Natural killer cell (primary cell): ENCODE measurements at regions not wholly inside any gene's neighbourhood (a gene's known extent, or its start where the extent isn't known, plus 50 kb on each side); places are given as distances from the start of the nearest gene placed in this dataset.

Source experiments
- ATAC-seq, 3 donors: fragments of 150-1000 bp in 2 of 3; fragments of 200-7000 bp in 1 of 3; cut with Tn5 transposase; 1 replicate in 1 of 3; 2 replicates in 2 of 3; pipeline ENCODE4 v1.10.0; 2021; ENCODE audit warnings: mild to moderate bottlenecking in 2 of 3, moderate library complexity in 2 of 3
- DNase-seq, 2 donors: peaks; one replicate each; pipeline versions ENCODE4 v3.0.0 to v3.0.0-alpha.2; 2013 to 2021; ENCODE audit warnings: mixed read lengths in 1 of 2
- H3K27ac ChIP-seq: one replicate; pipeline ENCODE4 v1.5.1; 2013; ENCODE audit warnings: mild to moderate bottlenecking, low read length
- H3K27me3 ChIP-seq: one replicate; pipeline ENCODE4 v1.6.1; 2013; ENCODE audit warnings: low read length; ENCODE audit not compliant: control insufficient read depth, insufficient read depth
- H3K36me3 ChIP-seq: one replicate; pipeline ENCODE4 v1.6.1; 2013; ENCODE audit warnings: low read length; ENCODE audit not compliant: control insufficient read depth, insufficient read depth
- H3K4me1 ChIP-seq: one replicate; pipeline ENCODE4 v1.6.1; 2013; ENCODE audit warnings: low read length; ENCODE audit not compliant: control insufficient read depth, insufficient read depth
- H3K4me3 ChIP-seq: one replicate; pipeline ENCODE4 v1.5.1; 2013; ENCODE audit warnings: low read length
- H3K9me3 ChIP-seq: one replicate; pipeline ENCODE4 v1.6.1; 2013; ENCODE audit warnings: low read length; ENCODE audit not compliant: control insufficient read depth, insufficient read depth
- H3K27ac Mint-ChIP-seq, 2 donors: one replicate each; pipeline ENCODE4 v1.8.0; 2022; ENCODE audit warnings: mild to moderate bottlenecking in 2 of 2, mixed read lengths in 2 of 2, moderate library complexity in 1 of 2
- H3K27me3 Mint-ChIP-seq, 2 donors: one replicate each; pipeline ENCODE4 v1.8.0; 2022; ENCODE audit warnings: low read depth in 2 of 2, mixed read lengths in 2 of 2
- H3K36me3 Mint-ChIP-seq: one replicate; pipeline ENCODE4 v1.8.0; 2022; ENCODE audit warnings: mixed read lengths
- H3K4me1 Mint-ChIP-seq, 2 donors: one replicate each; pipeline ENCODE4 v1.8.0; 2022; ENCODE audit warnings: mixed read lengths in 2 of 2
- H3K4me3 Mint-ChIP-seq: one replicate; pipeline ENCODE4 v1.8.0; 2022; ENCODE audit warnings: mild to moderate bottlenecking, moderate library complexity, mixed read lengths
- H3K9me3 Mint-ChIP-seq, 2 donors: one replicate each; pipeline ENCODE4 v1.8.0; 2022; ENCODE audit warnings: mixed read lengths in 2 of 2
- CTCF ChIP-seq: fragments of 200-600 bp; IDR thresholded peaks from one replicate; pipeline ENCODE4 v1.8.0; 2022; ENCODE audit warnings: antibody characterized with exemption
- WGBS: methylation state at CpG from one replicate; pipeline ENCODE4 v1.1.7; 2013; ENCODE audit warnings: missing lambda C conversion rate; ENCODE audit not compliant: insufficient coverage; 5-methylcytosine and 5-hydroxymethylcytosine counted together
- intact Hi-C: fragments of 100-400 bp; cut with micrococcal nuclease; formaldehyde crosslinking; loops from one replicate; pipeline ENCODE4 v1.14.2; 2022

- no peaks in the 10 kb centered on the region for H3K9me3 ChIP-seq
- no peak for TF ChIP-seq CTCF
- H3K4me3 Mint-ChIP-seq: peak overlapping the region; percentile 71
- peaks cover 4 to 5% of the 10 kb centered on the region in 2 donors for H3K9me3 Mint-ChIP-seq
- 44% methylated on average over 4 of the region's 4 CpGs for WGBS
- peaks cover 84% of the 10 kb centered on the region in 2 donors for H3K4me1 Mint-ChIP-seq
- DNase-seq (no peak), ATAC-seq (peak; percentile 21 to 69 (median 42))
- peaks cover 64% of the 10 kb centered on the region for H3K4me1 ChIP-seq
- intact Hi-C loops: loop anchor here (10.0 kb wide), 1 partner anchor 706 kb away; no protein-coding TSS in a partner anchor
- no peaks in the 10 kb centered on the region for H3K27me3 Mint-ChIP-seq
- H3K27me3 ChIP-seq: no peaks in the 10 kb centered on the region
- H3K27ac Mint-ChIP-seq: peak overlapping the region; percentile 89 to 97
- H3K27ac ChIP-seq: no peak overlapping the region
- H3K36me3 Mint-ChIP-seq: no peaks in the 10 kb centered on the region
- H3K4me3 ChIP-seq: no peak overlapping the region
- H3K36me3 ChIP-seq: no peaks in the 10 kb centered on the region
Measured at GRCh38 chr6:137970368-137970767, 103.3 kb downstream of the TNFAIP3 start.

GRCh38 chr6:137973201-137973600, 106.1 kb downstream of the TNFAIP3 start:
- H3K36me3 ChIP-seq: no peaks in the 10 kb centered on the region
- TF ChIP-seq CTCF: no peak
- no peaks in the 10 kb centered on the region for H3K9me3 ChIP-seq
- no peaks in the 10 kb centered on the region for H3K27me3 Mint-ChIP-seq
- no peak for ATAC-seq
- H3K4me3 ChIP-seq: no peak overlapping the region
- WGBS: 96% methylated on average over 4 of the region's 4 CpGs
- DNase-seq: no peak
- no peak overlapping the region for H3K27ac ChIP-seq
- H3K36me3 Mint-ChIP-seq: no peaks in the 10 kb centered on the region
- H3K27ac Mint-ChIP-seq: peak overlapping the region; percentile 87 to 97
- no peaks in the 10 kb centered on the region for H3K27me3 ChIP-seq
- peak overlapping the region; percentile 79 for H3K4me3 Mint-ChIP-seq
- peaks cover 3 to 4% of the 10 kb centered on the region in 2 donors for H3K9me3 Mint-ChIP-seq
- intact Hi-C loops: loop anchor here (10.0 kb wide), 1 partner anchor 708 kb away; no protein-coding TSS in a partner anchor
- peaks cover 72% of the 10 kb centered on the region for H3K4me1 ChIP-seq
- H3K4me1 Mint-ChIP-seq: peaks cover 86 to 94% of the 10 kb centered on the region in 2 donors

- H3K36me3 ChIP-seq: no peaks in the 10 kb centered on the region
- Mint-ChIP-seq H3K4me1 (peaks cover 64 to 74% of the 10 kb centered on the region in 2 donors), H3K4me3 (peak overlapping the region; percentile 90), H3K27ac (peak overlapping the region; percentile 87 to 97), H3K36me3 (no peaks in the 10 kb centered on the region), H3K9me3 (no peaks in the 10 kb centered on the region), H3K27me3 (no peaks in the 10 kb centered on the region)
- intact Hi-C loops: loop anchor here (1.0 to 10.0 kb wide), 5 partner anchors 48 to 711 kb away; partner anchors contain the start of gene TNFAIP3
- ATAC-seq (peak; percentile 84 to 90 (median 87)), DNase-seq (peak in 1 of 2 donors; percentile 82)
- no peaks in the 10 kb centered on the region for H3K9me3 ChIP-seq
- peak; percentile 60 for TF ChIP-seq CTCF
- 7% methylated on average over 5 of the region's 6 CpGs for whole genome bisulfite sequencing
- H3K4me3 ChIP-seq: peak overlapping the region; percentile 15
- no peaks in the 10 kb centered on the region for H3K27me3 ChIP-seq
- peak overlapping the region; percentile 93 for H3K27ac ChIP-seq
- H3K4me1 ChIP-seq: peaks cover 66% of the 10 kb centered on the region
Measured at GRCh38 chr6:137975188-137975940, 108.3 kb downstream of the TNFAIP3 start.
